MM.1S (cell line): ENCODE measurements at regions not wholly inside any gene's neighbourhood (a gene's known extent, or its start where the extent isn't known, plus 50 kb on each side); places are given as distances from the start of the nearest gene placed in this dataset.

Source experiments
- DNase-seq: peaks from one replicate; pipeline ENCODE4 v3.0.0-alpha.2; 2015
- H2AFZ ChIP-seq: fragments of 300-600 bp; sonication (generic); 2 replicates; pipeline ENCODE4 v1.6.0; 2016; ENCODE audit warnings: antibody characterized with exemption, low read length
- H3F3A ChIP-seq: fragments of 300-600 bp; sonication (generic); 2 replicates; pipeline ENCODE4 v1.6.1; 2016; ENCODE audit warnings: mild to moderate bottlenecking, antibody characterized with exemption, low read length, moderate library complexity, mixed read lengths; ENCODE audit not compliant: insufficient read depth
- H3K27ac ChIP-seq: fragments of 300-600 bp; sonication (generic); 2 replicates; pipeline ENCODE4 v1.5.1; 2016; ENCODE audit warnings: mild to moderate bottlenecking, low read length
- H3K27me3 ChIP-seq: fragments of 300-600 bp; sonication (generic); replicated peaks from 2 replicates; pipeline ENCODE4 v1.6.0; 2016; ENCODE audit warnings: low read length; ENCODE audit not compliant: insufficient read depth
- H3K36me3 ChIP-seq: fragments of 300-600 bp; sonication (generic); replicated peaks from 2 replicates; pipeline ENCODE4 v1.6.1; 2016; ENCODE audit warnings: mild to moderate bottlenecking, low read length, mixed read lengths; ENCODE audit not compliant: insufficient read depth
- H3K4me1 ChIP-seq: fragments of 300-600 bp; sonication (generic); 2 replicates; pipeline ENCODE4 v1.6.1; 2016; ENCODE audit warnings: low read length, mixed read lengths
- H3K4me2 ChIP-seq: fragments of 300-600 bp; sonication (generic); 2 replicates; pipeline ENCODE4 v1.6.0; 2016; ENCODE audit warnings: low read depth, low read length
- H3K4me3 ChIP-seq: fragments of 300-600 bp; sonication (generic); 2 replicates; pipeline ENCODE4 v1.5.1; 2016; ENCODE audit warnings: low read length, mixed read lengths
- H3K79me2 ChIP-seq: fragments of 300-600 bp; sonication (generic); 2 replicates; pipeline ENCODE4 v1.6.1; 2016; ENCODE audit warnings: mixed run types, low read length, mixed read lengths
- H3K9ac ChIP-seq: fragments of 300-600 bp; sonication (generic); 2 replicates; pipeline ENCODE4 v1.6.1; 2016; ENCODE audit warnings: low read length, mixed read lengths
- H3K9me2 ChIP-seq: fragments of 300-600 bp; sonication (generic); replicated peaks from 2 replicates; pipeline ENCODE4 v1.6.1; 2016; ENCODE audit warnings: mild to moderate bottlenecking, low read length, mixed read lengths; ENCODE audit not compliant: insufficient read depth
- H3K9me3 ChIP-seq: fragments of 300-600 bp; sonication (generic); replicated peaks from 2 replicates; pipeline ENCODE4 v1.6.1; 2016; ENCODE audit warnings: mild to moderate bottlenecking, low read length, mixed read lengths; ENCODE audit not compliant: insufficient read depth
- H4K20me1 ChIP-seq: fragments of 300-600 bp; sonication (generic); 2 replicates; pipeline ENCODE4 v1.6.1; 2016; ENCODE audit warnings: mild to moderate bottlenecking, low read length, moderate library complexity, mixed read lengths; ENCODE audit not compliant: insufficient read depth
- CTCF ChIP-seq: fragments of 300-600 bp; sonication (generic); IDR thresholded peaks from 2 replicates; pipeline ENCODE4 v1.5.1; 2016; ENCODE audit warnings: antibody characterized with exemption, low read length, mixed read lengths
- EZH2 ChIP-seq: fragments of 300-600 bp; sonication (generic); optimal IDR thresholded peaks from 2 replicates; pipeline ENCODE3; 2017; ENCODE audit warnings: low read depth, mild to moderate bottlenecking, antibody characterized with exemption, low read length, mixed read lengths
- EZH2phosphoT487 ChIP-seq: fragments of 300-600 bp; sonication (generic); IDR thresholded peaks from 2 replicates; pipeline ENCODE4 v1.6.1; 2018; ENCODE audit warnings: antibody characterized with exemption, low read length

- H3K9ac ChIP-seq, result no peak overlapping the region
- H3K79me2 ChIP-seq, result no peaks in the 10 kb centered on the region
- no peak for TF ChIP-seq EZH2phosphoT487
- TF ChIP-seq CTCF, result no peak
- H3K27me3 ChIP-seq, result no peaks in the 10 kb centered on the region
- no peak for DNase-seq
- H3F3A ChIP-seq, result no peaks in the 10 kb centered on the region
- no peaks in the 10 kb centered on the region for H4K20me1 ChIP-seq
- no peaks in the 10 kb centered on the region for H3K36me3 ChIP-seq
- H3K9me2 ChIP-seq, result no peaks in the 10 kb centered on the region
- no peaks in the 10 kb centered on the region for H3K9me3 ChIP-seq
- no peak overlapping the region for H3K27ac ChIP-seq
- H3K4me3 ChIP-seq, result no peak overlapping the region
- no peak overlapping the region for H2AFZ ChIP-seq
- no peak overlapping the region for H3K4me2 ChIP-seq
- peaks cover 6% of the 10 kb centered on the region; the same call in 1 of the 2 replicates for H3K4me1 ChIP-seq
Measured at GRCh38 chr5:61280205-61280604, 51.9 kb upstream of the ZSWIM6 start.

DNA sequence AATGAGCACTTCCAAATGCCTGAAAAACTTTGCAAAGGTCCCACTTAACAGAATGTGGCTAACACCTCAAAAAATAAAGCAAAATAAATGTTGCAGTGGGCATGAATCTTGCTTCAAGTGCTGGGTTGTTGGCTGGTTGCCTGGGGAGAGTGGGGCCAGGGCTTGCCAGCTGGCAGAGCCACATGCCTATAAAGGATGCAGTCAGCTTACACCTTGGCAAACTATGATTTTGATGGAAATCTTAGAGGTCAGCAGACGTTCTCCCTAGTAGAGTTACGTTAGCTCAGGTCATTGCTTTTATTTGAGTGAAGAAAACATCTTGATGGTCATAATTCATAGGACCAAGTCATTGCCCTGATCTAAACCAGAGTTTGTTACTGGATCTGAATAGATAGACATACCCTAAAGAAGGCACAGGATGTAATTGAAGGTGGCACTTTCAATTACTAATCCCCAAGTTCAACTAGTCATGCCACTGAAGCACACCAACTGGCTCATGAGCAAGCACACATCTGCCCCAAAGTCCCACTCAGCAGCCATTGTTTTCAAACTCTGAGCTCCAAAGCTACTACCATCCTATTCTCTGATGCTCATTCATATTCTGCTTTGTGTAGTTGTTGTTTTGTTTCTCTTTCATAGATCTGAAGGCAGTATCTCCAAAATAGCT is 51.2 kb upstream of the ZSWIM6 start:
- H3K9me2 ChIP-seq, result no peaks in the 10 kb centered on the region
- H3F3A ChIP-seq, result no peaks in the 10 kb centered on the region
- H3K4me2 ChIP-seq, result no peak overlapping the region
- no peaks in the 10 kb centered on the region for H4K20me1 ChIP-seq
- no peaks in the 10 kb centered on the region for H3K9me3 ChIP-seq
- no peak overlapping the region for H3K4me3 ChIP-seq
- no peak overlapping the region for H3K9ac ChIP-seq
- H3K79me2 ChIP-seq, result no peaks in the 10 kb centered on the region
- no peak overlapping the region for H2AFZ ChIP-seq
- H3K4me1 ChIP-seq, result peaks cover 6% of the 10 kb centered on the region; the same call in 1 of the 2 replicates
- no peak overlapping the region for H3K27ac ChIP-seq
- TF ChIP-seq EZH2phosphoT487 (no peak), EZH2 (no peak), CTCF (no peak)
- H3K27me3 ChIP-seq, result no peaks in the 10 kb centered on the region
- no peaks in the 10 kb centered on the region for H3K36me3 ChIP-seq
- no peak for DNase-seq

DNA sequence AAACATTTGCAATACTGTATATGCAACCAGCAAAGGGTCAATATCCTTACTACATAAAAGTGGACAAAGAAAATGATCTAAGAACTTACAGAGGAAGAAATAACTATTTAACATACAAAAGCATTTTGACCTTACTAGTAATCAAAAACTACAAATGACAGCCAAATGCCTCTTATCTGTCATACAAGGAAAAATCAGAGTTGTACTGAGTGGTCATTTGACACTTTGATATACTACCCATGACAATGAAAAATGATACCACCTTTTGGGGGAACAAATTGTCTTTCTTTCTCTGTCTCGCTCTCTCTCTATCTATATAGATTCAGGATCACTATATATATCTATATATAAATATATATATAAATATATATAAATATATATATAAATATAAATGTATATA is 50.4 kb upstream of the ZSWIM6 start:
- Histone ChIP-seq H3K4me2 (no peak overlapping the region), H3K79me2 (no peaks in the 10 kb centered on the region), H4K20me1 (no peaks in the 10 kb centered on the region), H3K9me3 (no peaks in the 10 kb centered on the region), H3K9me2 (no peaks in the 10 kb centered on the region), H3K4me1 (peaks cover 6% of the 10 kb centered on the region; the same call in 1 of the 2 replicates), H3K27ac (no peak overlapping the region), H2AFZ (no peak overlapping the region), H3F3A (no peaks in the 10 kb centered on the region), H3K4me3 (no peak overlapping the region), H3K9ac (no peak overlapping the region), H3K36me3 (no peaks in the 10 kb centered on the region), H3K27me3 (no peaks in the 10 kb centered on the region)
- DNase-seq, result no peak
- no peak for TF ChIP-seq EZH2phosphoT487
- TF ChIP-seq CTCF, result no peak
- no peak for TF ChIP-seq EZH2
